GM11168 (cell line): ENCODE measurements at regions not wholly inside any gene's neighbourhood (a gene's known extent, or its start where the extent isn't known, plus 50 kb on each side); places are given as distances from the start of the nearest gene placed in this dataset.

Experiments used
- in situ Hi-C: fragments of 300-500 bp; cut with MboI; formaldehyde crosslinking; loops from one replicate; pipeline ENCODE4 v1.12.0; 2022; ENCODE audit warnings: low sequenced_read_pairs; ENCODE audit not compliant: unreplicated experiment

- in situ Hi-C loops: loop anchor here (25.0 kb wide), 1 partner anchor 330 kb away; no protein-coding TSS in a partner anchor
Measured at GRCh38 chr11:31966846-31967245, 124.0 kb upstream of the RCN1 start.

- in situ Hi-C loops: loop anchor here (25.0 kb wide), 1 partner anchor 327 kb away; no protein-coding TSS in a partner anchor
Measured at GRCh38 chr11:31964181-31964580, 126.7 kb upstream of the RCN1 start.

GRCh38 chr11:31960126-31960525, 130.7 kb upstream of the RCN1 start:
- in situ Hi-C loops: loop anchor here (25.0 kb wide), 1 partner anchor 323 kb away; no protein-coding TSS in a partner anchor

GRCh38 chr11:31959716-31960115, 131.2 kb upstream of the RCN1 start:
- in situ Hi-C loops: loop anchor here (5.0 to 25.0 kb wide), 3 partner anchors 125 to 567 kb away; no protein-coding TSS in a partner anchor

GRCh38 chr11:31958076-31958735, 132.7 kb upstream of the RCN1 start:
- in situ Hi-C loops: loop anchor here (5.0 to 25.0 kb wide), 3 partner anchors 123 to 566 kb away; no protein-coding TSS in a partner anchor

DNA sequence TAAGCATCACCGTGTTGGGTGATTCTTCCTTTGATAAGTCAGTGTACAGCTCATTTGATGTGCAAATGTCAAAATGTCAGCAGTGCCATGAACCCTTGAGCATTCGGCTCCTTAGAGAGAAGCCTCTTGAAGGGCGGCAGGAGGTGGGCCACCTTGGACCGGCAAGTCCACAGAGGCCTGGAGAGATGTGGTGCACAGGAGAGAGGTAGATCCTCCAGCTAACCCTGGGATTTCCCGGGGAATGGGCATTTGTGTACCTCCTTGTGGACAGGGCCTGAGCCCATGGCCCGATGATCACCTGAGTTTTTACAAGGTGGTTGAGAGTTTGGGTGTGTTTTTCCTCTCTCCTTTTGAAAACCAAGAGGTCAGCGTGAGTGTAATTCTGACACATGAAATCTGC, 133.2 kb upstream of the RCN1 start:
- in situ Hi-C loops: loop anchor here (5.0 to 25.0 kb wide), 3 partner anchors 123 to 565 kb away; no protein-coding TSS in a partner anchor

GRCh38 chr11:31956310-31956709, 134.6 kb upstream of the RCN1 start:
- in situ Hi-C loops: loop anchor here (5.0 to 25.0 kb wide), 3 partner anchors 122 to 564 kb away; no protein-coding TSS in a partner anchor

DNA sequence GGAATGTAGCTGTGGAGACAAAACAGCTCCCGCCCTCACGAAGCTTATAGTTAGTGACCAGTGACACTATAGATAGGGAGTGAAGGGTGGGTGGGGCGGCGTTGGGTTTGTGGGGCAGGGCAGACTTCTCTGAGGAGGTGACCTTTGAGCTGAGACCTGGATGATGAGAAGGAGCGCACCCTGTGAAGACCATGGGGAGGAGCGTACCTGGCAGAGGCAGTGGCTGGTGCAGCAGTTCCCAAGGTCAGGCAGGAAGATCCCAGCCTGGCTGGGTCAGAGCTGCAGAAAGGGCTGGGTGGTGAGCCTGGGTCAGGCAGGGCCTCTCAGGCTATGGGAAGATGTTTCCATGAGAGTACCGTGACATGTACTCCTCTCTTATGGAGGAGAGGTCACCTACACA, 135.0 kb upstream of the RCN1 start:
- in situ Hi-C loops: loop anchor here (5.0 to 25.0 kb wide), 3 partner anchors 121 to 564 kb away; no protein-coding TSS in a partner anchor

- in situ Hi-C loops: loop anchor here (10.0 to 25.0 kb wide), 2 partner anchors 119 to 317 kb away; no protein-coding TSS in a partner anchor
Measured at GRCh38 chr11:31953803-31954327, 137.0 kb upstream of the RCN1 start.

- in situ Hi-C loops: loop anchor here (10.0 to 25.0 kb wide), 2 partner anchors 115 to 312 kb away; no protein-coding TSS in a partner anchor
Measured at GRCh38 chr11:31949733-31950200, 138.6 kb upstream of the PAX6 start.

DNA sequence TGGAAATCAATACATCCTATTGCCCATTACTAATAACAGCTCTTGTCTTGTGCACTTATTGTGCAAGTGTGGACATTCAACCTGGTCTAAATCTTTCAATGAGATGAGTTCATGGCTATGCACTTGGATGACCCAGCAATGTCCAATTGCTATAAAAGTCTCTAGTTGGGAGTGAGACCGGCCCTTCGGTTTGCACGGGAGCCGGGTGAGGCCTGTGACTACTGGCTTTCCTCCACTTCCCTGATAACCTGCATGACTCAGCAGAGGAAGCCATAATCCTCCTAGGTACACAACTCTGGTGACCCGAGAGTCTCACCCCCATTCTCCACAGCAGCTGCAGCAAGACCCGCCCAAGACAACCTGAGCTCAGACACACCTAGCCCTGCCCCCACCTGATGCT, 135.9 kb upstream of the PAX6 start:
- in situ Hi-C loops: no loop called here

GRCh38 chr11:31943056-31943780, 132.1 kb upstream of the PAX6 start:
- in situ Hi-C loops: no loop called here

- in situ Hi-C loops: no loop called here
Measured at GRCh38 chr11:31940371-31941037, 129.4 kb upstream of the PAX6 start.

DNA sequence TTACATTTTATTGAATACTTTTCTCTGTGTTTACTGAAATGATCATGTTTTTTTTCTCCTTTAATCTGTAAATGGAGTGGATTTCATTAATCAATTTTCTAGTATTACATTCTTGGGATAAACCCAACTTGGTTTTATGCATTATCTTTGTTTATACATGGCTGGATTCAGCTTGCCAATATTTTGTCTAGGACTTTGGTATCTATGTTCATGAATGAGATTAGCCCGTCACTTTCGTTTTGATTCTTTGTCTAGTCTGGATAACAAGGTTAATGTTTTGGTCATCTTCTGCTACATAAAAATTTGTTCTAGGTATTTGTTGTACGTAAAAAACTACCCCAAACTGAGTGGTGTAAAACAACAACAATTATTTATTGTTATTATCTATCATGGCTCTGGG, 127.9 kb upstream of the PAX6 start:
- in situ Hi-C loops: no loop called here

DNA sequence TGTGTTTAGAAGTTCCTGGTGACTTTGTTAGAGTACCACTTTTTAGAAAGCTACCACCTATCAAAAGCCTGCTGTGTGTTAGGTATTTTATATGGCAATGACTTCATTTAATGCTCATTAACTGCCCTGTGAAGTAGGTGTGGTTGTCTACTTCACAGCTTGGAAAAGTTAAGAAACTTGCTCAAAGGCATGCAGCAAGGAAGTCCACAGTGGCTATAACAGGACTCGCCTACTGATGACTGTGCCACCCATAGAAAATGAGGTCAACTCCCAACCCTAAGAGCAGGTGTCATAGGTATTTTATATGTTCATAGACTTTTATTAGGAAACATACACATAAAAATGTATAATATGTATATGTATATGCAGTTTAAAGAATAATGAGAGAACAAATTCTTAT, 125.2 kb upstream of the PAX6 start:
- in situ Hi-C loops: no loop called here

DNA sequence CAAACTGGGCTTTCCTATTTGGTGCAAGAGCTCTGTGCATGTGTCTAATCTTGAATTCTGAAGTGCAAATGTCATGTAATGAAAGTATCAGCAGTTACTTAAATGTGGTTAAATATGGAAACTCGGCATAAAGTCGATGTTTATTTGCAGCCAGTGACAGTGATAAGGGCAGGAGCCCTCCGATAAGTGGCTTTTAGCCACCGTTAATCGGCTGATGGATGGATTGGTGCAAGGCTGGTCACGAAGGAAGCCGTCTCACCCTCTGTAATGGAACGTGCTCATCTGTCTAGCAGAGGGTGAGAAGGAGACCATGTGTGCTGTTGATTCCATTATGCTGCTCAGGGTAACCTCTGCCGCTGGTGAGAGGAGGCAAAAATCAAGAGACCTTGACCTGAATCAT, 121.8 kb upstream of the PAX6 start:
- in situ Hi-C loops: no loop called here

DNA sequence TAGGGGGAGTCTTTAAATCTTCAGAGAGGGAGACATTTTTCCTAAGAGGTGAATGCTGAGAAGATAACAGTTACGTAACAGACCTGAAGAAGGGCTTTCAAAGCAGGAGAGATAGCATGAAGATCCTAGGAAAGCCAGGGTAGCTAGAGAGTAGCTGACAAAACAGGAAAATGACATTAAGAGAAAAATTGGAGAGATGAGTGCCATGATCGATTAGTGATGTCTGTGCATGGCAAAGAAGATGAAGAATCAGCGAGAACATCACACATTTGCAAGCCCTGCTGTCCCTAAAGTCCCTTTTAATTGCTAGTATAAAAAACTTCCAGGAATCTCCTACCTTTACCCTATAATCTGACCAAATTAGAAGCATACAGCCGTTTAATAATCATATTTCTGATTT, 116.9 kb upstream of the PAX6 start:
- in situ Hi-C loops: no loop called here

DNA sequence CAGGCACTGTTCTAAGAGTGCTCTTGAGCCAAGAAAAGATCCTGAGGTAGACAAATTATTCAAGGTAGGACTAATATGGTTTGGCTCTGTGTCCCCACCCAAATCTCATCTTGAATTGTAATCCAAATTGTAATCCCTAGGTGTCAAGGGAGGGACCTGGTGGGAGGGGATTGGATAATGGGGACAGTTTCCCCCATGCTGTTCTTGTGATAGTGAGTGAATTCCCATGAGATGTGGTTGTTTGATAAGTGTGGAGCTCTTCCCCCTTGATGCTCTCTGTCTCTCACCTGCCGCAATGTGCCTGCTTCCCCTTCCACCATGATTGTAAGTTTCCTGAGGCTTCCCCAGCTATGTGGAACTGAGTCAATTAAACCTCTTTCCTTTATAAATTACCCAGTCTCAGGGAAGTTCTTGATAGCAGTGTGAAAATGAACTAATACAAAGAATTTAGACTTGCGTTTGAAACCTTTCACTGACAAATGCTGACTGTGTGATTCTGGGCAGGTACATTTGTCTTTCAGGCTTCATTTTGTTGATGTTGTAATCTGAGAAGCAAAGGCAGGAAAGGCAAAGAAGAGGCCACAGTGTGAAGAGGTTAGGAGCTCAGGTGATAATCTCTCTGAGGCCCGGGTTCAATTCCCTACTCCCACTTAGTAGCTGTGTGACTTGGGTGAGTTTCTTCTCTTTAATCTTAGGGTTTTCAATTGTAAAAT, 115.8 kb upstream of the PAX6 start:
- in situ Hi-C loops: no loop called here

DNA sequence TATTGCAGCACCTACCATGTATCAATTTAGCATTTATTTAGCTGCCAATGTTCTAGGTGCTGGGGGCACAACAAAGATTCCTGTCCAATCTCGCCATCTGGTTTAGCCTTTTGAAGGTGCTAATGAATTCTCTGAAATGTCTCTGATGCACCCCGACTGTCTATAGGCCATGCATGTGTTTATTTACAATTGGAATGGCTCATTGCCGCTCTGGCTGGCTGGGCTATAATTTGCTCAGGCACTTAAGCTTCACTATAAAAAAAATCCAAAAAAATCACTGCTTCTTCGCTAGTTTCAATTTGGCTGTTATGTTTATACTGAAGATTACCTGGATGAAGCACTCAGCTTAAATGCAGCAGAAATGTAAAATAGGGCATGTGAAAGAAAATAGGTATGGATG, 115.0 kb upstream of the PAX6 start:
- in situ Hi-C loops: no loop called here

- in situ Hi-C loops: no loop called here
Measured at GRCh38 chr11:31922450-31922849, 111.3 kb upstream of the PAX6 start.
